GM12873 (cell line): ENCODE measurements at regions not wholly inside any gene's neighbourhood (a gene's known extent, or its start where the extent isn't known, plus 50 kb on each side); places are given as distances from the start of the nearest gene placed in this dataset.

Experiments used
- CTCF ChIP-seq: IDR thresholded peaks from 2 replicates; pipeline ENCODE4 v1.5.1; 2012; ENCODE audit warnings: low read depth, mild to moderate bottlenecking, moderate library complexity, low read length, control low read depth; ENCODE audit not compliant: insufficient read depth; ENCODE audit errors: missing control alignments

DNA sequence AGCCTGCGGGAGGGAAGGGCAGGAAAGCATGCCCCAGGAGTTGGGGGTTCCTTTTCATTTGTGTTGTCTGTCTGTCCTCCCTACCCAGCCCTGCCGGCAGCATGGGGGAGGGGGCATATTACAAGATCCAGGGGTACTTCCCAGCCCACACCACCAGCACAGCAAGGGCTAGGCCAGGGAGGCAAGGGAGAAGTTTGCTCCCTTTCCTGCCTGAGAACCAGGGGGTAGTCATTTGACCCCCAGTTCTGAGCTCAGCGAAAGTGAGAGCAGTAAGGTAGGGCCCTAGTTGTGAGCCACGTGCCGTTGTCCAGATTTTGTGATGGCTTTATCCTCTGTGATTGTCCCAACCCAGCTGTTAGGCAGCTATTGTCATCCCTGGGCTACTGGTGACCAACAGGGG lies 364.7 kb downstream of the BCL11B start:
- TF ChIP-seq CTCF: no peak

DNA sequence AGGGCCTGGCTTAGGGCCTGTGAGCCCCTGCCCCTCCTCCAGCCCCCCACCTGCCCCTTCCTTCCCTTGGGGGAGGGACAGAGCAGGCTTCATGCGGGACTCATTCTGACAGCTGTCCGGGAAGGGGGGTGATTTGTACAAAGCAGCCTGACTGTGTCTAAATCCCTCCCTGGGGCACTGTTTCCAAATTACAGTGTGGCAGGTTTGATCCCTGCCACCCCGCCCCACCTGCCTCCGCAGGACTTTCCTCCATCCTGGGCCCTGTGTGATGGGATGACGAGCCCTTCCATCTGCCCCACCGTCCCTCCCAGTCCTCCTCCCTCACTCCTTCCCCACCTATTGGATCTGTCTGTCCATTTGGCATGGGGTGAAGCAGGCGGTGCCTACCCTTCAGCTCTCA lies 363.9 kb downstream of the BCL11B start:
- no peak for TF ChIP-seq CTCF

DNA sequence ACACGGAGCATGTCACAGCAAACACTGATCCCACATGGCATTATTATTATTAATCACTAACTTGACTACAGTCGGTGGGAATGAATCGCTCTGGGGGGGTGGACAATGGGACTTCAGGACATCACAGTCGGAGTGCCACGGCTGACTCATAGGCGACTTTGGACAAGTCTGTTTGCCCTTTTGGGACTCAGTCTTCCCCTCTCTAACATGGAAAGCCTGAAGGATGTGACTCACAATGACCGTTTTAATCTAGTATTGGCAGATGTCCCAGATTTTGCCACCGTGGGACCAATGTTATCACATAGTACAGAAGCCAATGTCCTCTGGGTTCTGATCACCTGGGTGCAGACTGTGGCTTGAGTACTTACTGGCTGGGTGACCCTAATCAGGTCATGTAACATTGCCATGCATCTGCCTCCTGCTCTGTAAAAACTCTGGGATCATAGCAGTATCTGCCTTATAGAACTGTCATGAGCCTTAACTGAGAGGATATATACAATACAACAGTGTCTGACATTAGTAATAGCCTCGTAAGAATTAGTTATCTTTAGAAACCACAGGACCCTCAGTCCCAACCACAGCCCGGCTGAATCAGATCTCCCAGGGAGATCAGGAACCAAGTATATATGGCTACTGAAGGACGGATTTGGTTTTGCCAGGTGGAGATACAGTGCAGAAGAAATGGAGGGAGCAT lies 362.6 kb downstream of the BCL11B start:
- no peak for TF ChIP-seq CTCF

DNA sequence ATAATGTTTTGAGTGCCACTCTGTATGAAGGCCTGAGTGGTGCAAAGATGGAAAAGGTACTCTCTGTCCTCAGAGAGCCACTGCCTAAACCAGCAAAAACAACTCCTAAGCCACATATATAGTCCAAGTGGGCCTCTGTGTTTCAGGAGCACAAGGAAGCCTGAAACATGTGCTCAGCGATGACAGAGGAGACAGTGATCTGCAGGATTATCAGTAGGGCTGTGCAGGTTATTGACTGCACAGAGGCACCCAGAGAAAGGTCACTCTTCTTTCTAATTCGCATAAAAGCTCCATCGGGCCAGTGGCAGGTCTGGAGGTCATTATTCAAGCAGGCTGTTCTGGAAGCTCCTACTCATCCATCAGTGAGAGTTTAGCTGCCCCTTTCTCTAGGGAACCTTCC lies 361.9 kb downstream of the BCL11B start:
- TF ChIP-seq CTCF: no peak

DNA sequence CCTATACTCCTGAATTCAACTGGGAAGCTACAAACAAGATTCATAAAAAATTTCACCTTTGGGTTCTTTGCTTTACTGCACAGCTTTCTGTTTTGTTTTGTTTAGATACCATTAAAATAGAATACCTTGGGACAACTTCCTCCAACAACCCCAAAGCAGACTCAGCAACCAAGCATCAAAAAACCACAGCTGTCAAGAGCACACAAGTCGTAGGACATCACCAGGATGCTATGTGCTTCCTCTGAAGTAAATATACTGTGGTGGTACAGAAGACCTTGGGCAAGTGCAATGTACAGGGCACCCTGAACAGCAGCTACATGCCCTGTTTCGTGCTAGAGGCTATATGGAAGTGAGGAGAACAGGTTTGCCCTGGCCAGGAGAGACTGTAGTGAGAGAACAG lies 359.3 kb downstream of the BCL11B start:
- no peak for TF ChIP-seq CTCF

GRCh38 chr14:98913967-98914650 lies 357.9 kb downstream of the BCL11B start:
- no peak for TF ChIP-seq CTCF

DNA sequence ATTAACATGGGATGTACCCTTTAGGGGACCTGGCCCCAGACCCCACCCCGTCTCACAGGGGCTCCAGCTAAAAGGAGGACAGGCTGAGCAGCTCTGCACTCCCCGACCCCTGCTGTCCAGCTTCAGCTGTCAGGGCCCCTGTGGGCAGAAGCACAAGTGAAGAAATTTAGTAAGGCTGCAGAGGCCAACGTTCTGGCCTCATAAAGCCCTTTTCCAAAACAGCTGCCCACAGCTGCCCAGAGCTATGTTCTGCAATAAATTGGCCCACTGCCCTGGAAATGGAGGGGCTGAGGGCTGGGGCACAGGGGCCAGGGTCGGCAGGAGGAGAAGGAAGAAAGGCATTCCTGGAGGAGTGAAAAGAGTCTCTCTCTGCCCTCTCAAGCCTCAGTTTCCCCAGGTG lies 357.1 kb downstream of the BCL11B start:
- no peak for TF ChIP-seq CTCF
